Stomach (tissue), 4 donors: ENCODE measurements at regions not wholly inside any gene's neighbourhood (a gene's known extent, or its start where the extent isn't known, plus 50 kb on each side); places are given as distances from the start of the nearest gene placed in this dataset.

ENCODE experiments used
- EP300 ChIP-seq: sonication (generic); formaldehyde crosslinking; IDR thresholded peaks from one replicate; pipeline ENCODE4 v1.6.1; 2017; ENCODE audit warnings: antibody characterized with exemption
- POLR2A ChIP-seq, 4 donors: fragments of 450-650 bp; IDR thresholded peaks; one replicate each; pipeline ENCODE4 v1.6.1; 2016; ENCODE audit warnings: antibody characterized with exemption in 4 of 4, control low read depth in 2 of 4, mild to moderate bottlenecking in 1 of 4, moderate library complexity in 1 of 4
- POLR2AphosphoS5 ChIP-seq, 3 donors: sonication (generic); formaldehyde crosslinking; IDR thresholded peaks; one replicate each; pipeline ENCODE4 v1.6.1; 2016; ENCODE audit warnings: antibody characterized with exemption in 3 of 3
- TF ChIP-seq, protein P1 (sequence below), 7 experiments: fragments of 450-650 bp in 4 of 7; fragments of 200-600 bp in 3 of 7; sonication (generic) in 3 of 7; IDR thresholded peaks; one replicate each; pipeline ENCODE4 v1.5.1; 2016 to 2019; ENCODE audit warnings: antibody characterized with exemption in 7 of 7, control low read depth in 2 of 7, mild to moderate bottlenecking in 1 of 7

DNA sequence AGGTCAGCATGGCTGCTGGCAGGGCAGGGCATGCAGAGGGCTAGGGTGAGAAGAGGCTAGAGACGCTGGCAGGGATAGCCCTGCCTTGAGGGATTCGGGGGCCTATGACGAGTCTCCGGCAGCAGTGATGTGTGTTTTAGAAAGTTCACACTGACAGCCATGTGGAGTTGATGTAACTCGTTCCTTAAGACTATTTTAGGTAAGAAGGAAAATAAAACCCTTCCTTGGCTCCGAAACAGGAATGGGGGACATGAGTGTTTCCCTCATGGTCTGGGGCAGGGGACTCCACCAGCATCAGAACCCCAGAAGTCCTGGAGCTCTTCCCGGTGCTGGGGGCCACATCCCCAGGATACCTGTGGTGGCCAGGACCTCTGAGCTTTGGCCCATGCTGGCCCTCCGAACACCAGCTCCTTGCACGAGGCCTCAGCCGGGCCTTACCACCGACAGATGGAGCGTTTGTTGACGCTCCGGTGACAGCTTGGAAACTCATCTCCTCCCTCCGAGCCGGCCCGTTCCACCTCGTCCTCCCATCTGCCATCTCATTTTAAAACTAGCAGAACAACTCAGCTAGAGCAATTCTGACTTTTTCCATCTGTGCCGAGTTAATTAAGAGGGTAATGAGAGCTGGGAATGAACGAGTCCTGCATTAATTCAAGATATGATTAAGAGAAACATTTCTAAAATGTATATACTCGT lies 337.7 kb downstream of the CDK5RAP2 start:
- TF ChIP-seq POLR2A (IDR thresholded peaks at IDR 0.05) (no peak), POLR2AphosphoS5 (IDR thresholded peaks at IDR 0.05) (no peak), EP300 (no peak)
- TF ChIP-seq, protein P1, sequence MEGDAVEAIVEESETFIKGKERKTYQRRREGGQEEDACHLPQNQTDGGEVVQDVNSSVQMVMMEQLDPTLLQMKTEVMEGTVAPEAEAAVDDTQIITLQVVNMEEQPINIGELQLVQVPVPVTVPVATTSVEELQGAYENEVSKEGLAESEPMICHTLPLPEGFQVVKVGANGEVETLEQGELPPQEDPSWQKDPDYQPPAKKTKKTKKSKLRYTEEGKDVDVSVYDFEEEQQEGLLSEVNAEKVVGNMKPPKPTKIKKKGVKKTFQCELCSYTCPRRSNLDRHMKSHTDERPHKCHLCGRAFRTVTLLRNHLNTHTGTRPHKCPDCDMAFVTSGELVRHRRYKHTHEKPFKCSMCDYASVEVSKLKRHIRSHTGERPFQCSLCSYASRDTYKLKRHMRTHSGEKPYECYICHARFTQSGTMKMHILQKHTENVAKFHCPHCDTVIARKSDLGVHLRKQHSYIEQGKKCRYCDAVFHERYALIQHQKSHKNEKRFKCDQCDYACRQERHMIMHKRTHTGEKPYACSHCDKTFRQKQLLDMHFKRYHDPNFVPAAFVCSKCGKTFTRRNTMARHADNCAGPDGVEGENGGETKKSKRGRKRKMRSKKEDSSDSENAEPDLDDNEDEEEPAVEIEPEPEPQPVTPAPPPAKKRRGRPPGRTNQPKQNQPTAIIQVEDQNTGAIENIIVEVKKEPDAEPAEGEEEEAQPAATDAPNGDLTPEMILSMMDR (IDR thresholded peaks at IDR 0.05), result no peak
